DMS79 (cell line): ENCODE measurements at regions not wholly inside any gene's neighbourhood (a gene's known extent, or its start where the extent isn't known, plus 50 kb on each side); places are given as distances from the start of the nearest gene placed in this dataset.

Experiments
- DNase-seq: peaks from one replicate; lab custom pipeline; 2025; lab: John Stamatoyannopoulos, UW

GRCh38 chr11:30740091-30740490 lies 153.9 kb upstream of the MPPED2 start:
- no peak for DNase-seq

GRCh38 chr11:30735946-30736345 lies 149.8 kb upstream of the MPPED2 start:
- no peak for DNase-seq

- DNase-seq: no peak
Observed at GRCh38 chr11:30733748-30734147, 147.6 kb upstream of the MPPED2 start.

GRCh38 chr11:30730011-30730410 lies 143.9 kb upstream of the MPPED2 start:
- DNase-seq: no peak

GRCh38 chr11:30729187-30729713 lies 143.1 kb upstream of the MPPED2 start:
- no peak for DNase-seq

GRCh38 chr11:30725645-30726195 lies 139.6 kb upstream of the MPPED2 start:
- no peak for DNase-seq

- no peak for DNase-seq
Observed at GRCh38 chr11:30724274-30724673, 138.1 kb upstream of the MPPED2 start.

- no peak for DNase-seq
Observed at GRCh38 chr11:30719371-30719770, 133.2 kb upstream of the MPPED2 start.

- no peak for DNase-seq
Observed at GRCh38 chr11:30717641-30718040, 131.5 kb upstream of the MPPED2 start.

GRCh38 chr11:30717009-30717408 lies 130.9 kb upstream of the MPPED2 start:
- DNase-seq: no peak

- DNase-seq: no peak
Observed at GRCh38 chr11:30712749-30713148, 126.6 kb upstream of the MPPED2 start.

GRCh38 chr11:30710221-30710620 lies 124.1 kb upstream of the MPPED2 start:
- no peak for DNase-seq

- no peak for DNase-seq
Observed at GRCh38 chr11:30707110-30707509, 121.0 kb upstream of the MPPED2 start.

- DNase-seq: no peak
Observed at GRCh38 chr11:30705913-30706675, 119.9 kb upstream of the MPPED2 start.

- DNase-seq: no peak
Observed at GRCh38 chr11:30698425-30698824, 112.3 kb upstream of the MPPED2 start.

GRCh38 chr11:30697032-30697431 lies 110.9 kb upstream of the MPPED2 start:
- no peak for DNase-seq

- no peak for DNase-seq
Observed at GRCh38 chr11:30684772-30685171, 98.6 kb upstream of the MPPED2 start.

- DNase-seq: no peak
Observed at GRCh38 chr11:30683176-30683575, 97.0 kb upstream of the MPPED2 start.

GRCh38 chr11:30666817-30667216 lies 80.7 kb upstream of the MPPED2 start:
- DNase-seq: no peak

GRCh38 chr11:30665067-30665466 lies 78.9 kb upstream of the MPPED2 start:
- no peak for DNase-seq

- DNase-seq: no peak
Observed at GRCh38 chr11:30653606-30654005, 67.5 kb upstream of the MPPED2 start.

GRCh38 chr11:30652801-30653200 lies 66.6 kb upstream of the MPPED2 start:
- no peak for DNase-seq

- DNase-seq: no peak
Observed at GRCh38 chr11:30650266-30650665, 64.1 kb upstream of the MPPED2 start.
